ENCODE measurements at regions not wholly inside any gene's neighbourhood (a gene's known extent, or its start where the extent isn't known, plus 50 kb on each side); places are given as distances from the start of the nearest gene placed in this dataset.

- TF ChIP-seq SREBF2 (IDR thresholded peaks at IDR 0.05): no peak
- no peak for TF ChIP-seq ZFP36 (IDR thresholded peaks at IDR 0.05; ENCODE audit: borderline replicate concordance, partially characterized antibody)
- TF ChIP-seq POLR2A (IDR thresholded peaks at IDR 0.05; ENCODE audit: low read length): no peak
- TF ChIP-seq CTCF (IDR thresholded peaks at IDR 0.05): no peak
Observed at GRCh38 chr10:90342480-90342879, 515.4 kb downstream of the HTR7 start.
